Thyroid gland (tissue), 4 donors: ENCODE measurements at regions not wholly inside any gene's neighbourhood (a gene's known extent, or its start where the extent isn't known, plus 50 kb on each side); places are given as distances from the start of the nearest gene placed in this dataset.

ENCODE experiments used
- POLR2A ChIP-seq, 2 donors: fragments of 450-650 bp; IDR thresholded peaks; one replicate each; pipeline ENCODE4 v1.6.1; 2017; ENCODE audit warnings: antibody characterized with exemption in 2 of 2, mild to moderate bottlenecking in 2 of 2, moderate library complexity in 1 of 2
- TF ChIP-seq, protein P1 (sequence below), 6 experiments: fragments of 200-600 bp in 3 of 6; fragments of 450-650 bp in 3 of 6; sonication (generic) in 3 of 6; IDR thresholded peaks; one replicate each; pipeline ENCODE4 v1.5.1; 2016 to 2019; ENCODE audit warnings: antibody characterized with exemption in 6 of 6, mild to moderate bottlenecking in 2 of 6, inconsistent platforms in 1 of 6, moderate library complexity in 1 of 6

DNA sequence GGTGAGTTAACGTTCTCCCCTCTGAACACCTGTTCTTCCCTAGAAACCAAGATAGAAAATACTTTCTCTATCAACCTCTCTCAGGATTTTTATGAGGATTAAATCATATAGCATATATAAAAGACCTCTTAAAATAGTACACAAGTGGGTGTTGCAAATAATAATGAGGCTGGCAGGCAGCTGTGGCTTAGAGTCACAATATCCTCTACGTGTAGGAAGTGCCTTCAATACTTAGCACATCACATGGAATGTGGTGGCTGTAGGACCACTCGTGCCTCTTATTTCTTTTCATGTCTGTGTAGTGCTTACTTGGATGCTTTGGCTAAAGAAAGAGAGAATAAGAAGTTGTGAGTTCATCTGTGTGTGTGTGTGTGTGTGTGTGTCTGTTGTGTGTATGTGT, 96.3 kb downstream of the PRLHR start:
- TF ChIP-seq, protein P1, sequence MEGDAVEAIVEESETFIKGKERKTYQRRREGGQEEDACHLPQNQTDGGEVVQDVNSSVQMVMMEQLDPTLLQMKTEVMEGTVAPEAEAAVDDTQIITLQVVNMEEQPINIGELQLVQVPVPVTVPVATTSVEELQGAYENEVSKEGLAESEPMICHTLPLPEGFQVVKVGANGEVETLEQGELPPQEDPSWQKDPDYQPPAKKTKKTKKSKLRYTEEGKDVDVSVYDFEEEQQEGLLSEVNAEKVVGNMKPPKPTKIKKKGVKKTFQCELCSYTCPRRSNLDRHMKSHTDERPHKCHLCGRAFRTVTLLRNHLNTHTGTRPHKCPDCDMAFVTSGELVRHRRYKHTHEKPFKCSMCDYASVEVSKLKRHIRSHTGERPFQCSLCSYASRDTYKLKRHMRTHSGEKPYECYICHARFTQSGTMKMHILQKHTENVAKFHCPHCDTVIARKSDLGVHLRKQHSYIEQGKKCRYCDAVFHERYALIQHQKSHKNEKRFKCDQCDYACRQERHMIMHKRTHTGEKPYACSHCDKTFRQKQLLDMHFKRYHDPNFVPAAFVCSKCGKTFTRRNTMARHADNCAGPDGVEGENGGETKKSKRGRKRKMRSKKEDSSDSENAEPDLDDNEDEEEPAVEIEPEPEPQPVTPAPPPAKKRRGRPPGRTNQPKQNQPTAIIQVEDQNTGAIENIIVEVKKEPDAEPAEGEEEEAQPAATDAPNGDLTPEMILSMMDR (IDR thresholded peaks at IDR 0.05), result no peak
- TF ChIP-seq POLR2A (IDR thresholded peaks at IDR 0.05), result no peak
